CD4-positive, alpha-beta T cell (primary cell): ENCODE measurements at regions not wholly inside any gene's neighbourhood (a gene's known extent, or its start where the extent isn't known, plus 50 kb on each side); places are given as distances from the start of the nearest gene placed in this dataset.

Source experiments
- ATAC-seq: fragments of 200-7000 bp; cut with Tn5 transposase; one replicate; pipeline ENCODE4 v1.10.0; 2022; ENCODE audit warnings: mild to moderate bottlenecking; ENCODE audit not compliant: poor library complexity
- CTCF ChIA-PET: fragments of 350-600 bp; sonication (Branson Sonifier 250); formaldehyde crosslinking; loops from one replicate; lab custom pipeline; 2021; ENCODE audit warnings: antibody characterized with exemption, inconsistent platforms; lab: Charles Lee
- POLR2A ChIA-PET: fragments of 350-600 bp; sonication (Branson Sonifier 250); formaldehyde crosslinking; loops from one replicate; lab custom pipeline; 2021; ENCODE audit warnings: antibody characterized with exemption, inconsistent platforms; lab: Charles Lee
- DNase-seq, 14 experiments: peaks; one replicate each; pipeline ENCODE4 v3.0.0-alpha.2; 2013 to 2020; ENCODE audit warnings: mixed read lengths in 2 of 14
- H3K27ac ChIP-seq, 2 donors: one replicate each; pipeline versions ENCODE4 v1.5.1 to v1.7.0; 2013; ENCODE audit warnings: low read length in 2 of 2, low read depth in 1 of 2, mild to moderate bottlenecking in 1 of 2
- H3K27me3 ChIP-seq, 2 experiments: 1 replicate in 1 of 2; 2 replicates in 1 of 2; pipeline versions ENCODE4 v1.6.1 to v1.7.0; 2013; ENCODE audit warnings: low read length in 2 of 2, control low read depth in 1 of 2, mild to moderate bottlenecking in 1 of 2, moderate library complexity in 1 of 2; ENCODE audit not compliant: insufficient read depth in 2 of 2, control insufficient read depth in 1 of 2
- H3K36me3 ChIP-seq: one replicate; pipeline ENCODE4 v1.6.1; 2013; ENCODE audit warnings: low read length, control low read depth; ENCODE audit not compliant: insufficient read depth
- H3K4me1 ChIP-seq: one replicate; pipeline ENCODE4 v1.6.1; 2013; ENCODE audit warnings: low read length, control low read depth; ENCODE audit not compliant: insufficient read depth
- H3K4me3 ChIP-seq: one replicate; pipeline ENCODE4 v1.5.1; 2013; ENCODE audit warnings: mild to moderate bottlenecking, low read length, moderate library complexity
- H3K9me3 ChIP-seq, 2 experiments: 1 replicate in 1 of 2; 2 replicates in 1 of 2; pipeline versions ENCODE4 v1.6.1 to v1.7.0; 2013; ENCODE audit warnings: low read length in 2 of 2, mild to moderate bottlenecking in 2 of 2, control low read depth in 1 of 2, moderate library complexity in 1 of 2; ENCODE audit not compliant: control insufficient read depth in 1 of 2, insufficient read depth in 1 of 2
- H3K27ac Mint-ChIP-seq: one replicate; pipeline ENCODE4 v1.8.0; 2020; ENCODE audit warnings: mixed read lengths
- H3K27me3 Mint-ChIP-seq: one replicate; pipeline ENCODE4 v1.8.0; 2021; ENCODE audit warnings: mixed read lengths
- H3K36me3 Mint-ChIP-seq: one replicate; pipeline ENCODE4 v1.8.0; 2021; ENCODE audit warnings: low read depth, mixed read lengths
- H3K4me1 Mint-ChIP-seq: one replicate; pipeline ENCODE4 v1.8.0; 2021; ENCODE audit warnings: low read depth, mixed read lengths
- H3K4me3 Mint-ChIP-seq: one replicate; pipeline ENCODE4 v1.8.0; 2020; ENCODE audit warnings: mild to moderate bottlenecking, mixed read lengths
- H3K9me3 Mint-ChIP-seq: one replicate; pipeline ENCODE4 v1.8.0; 2020; ENCODE audit warnings: mixed read lengths
- intact Hi-C, 2 experiments: fragments of 100-400 bp; cut with DNase I in 1 of 2; cut with micrococcal nuclease in 1 of 2; formaldehyde crosslinking; loops; one replicate each; pipeline versions ENCODE4 v1.15.1 to v1.9.0; 2023 to 2025; cut with DNase I, micrococcal nuclease
- TF ChIP-seq, protein P1 (sequence below): fragments of 200-600 bp; IDR thresholded peaks from one replicate; pipeline ENCODE4 v1.8.0; 2022; ENCODE audit warnings: antibody characterized with exemption, mild to moderate bottlenecking

GRCh38 chrX:39826813-39827543 is 270.8 kb downstream of the BCOR start:
- no peak overlapping the region for H3K4me3 Mint-ChIP-seq
- no peaks in the 10 kb centered on the region for H3K9me3 ChIP-seq
- no peaks in the 10 kb centered on the region for H3K36me3 ChIP-seq
- DNase-seq (no peak), ATAC-seq (no peak)
- no peak overlapping the region for H3K27ac Mint-ChIP-seq
- H3K9me3 Mint-ChIP-seq: no peaks in the 10 kb centered on the region
- no peaks in the 10 kb centered on the region for H3K36me3 Mint-ChIP-seq
- POLR2A ChIA-PET: no interaction called here
- no peak overlapping the region for H3K27ac ChIP-seq
- no peaks in the 10 kb centered on the region for H3K27me3 ChIP-seq
- intact Hi-C loops: loop anchor here in 1 of 2 experiments (5.0 kb wide), 1 partner anchor 35 kb away; no protein-coding TSS in a partner anchor
- no peaks in the 10 kb centered on the region for H3K4me1 Mint-ChIP-seq
- H3K27me3 Mint-ChIP-seq: no peaks in the 10 kb centered on the region
- TF ChIP-seq, protein P1, sequence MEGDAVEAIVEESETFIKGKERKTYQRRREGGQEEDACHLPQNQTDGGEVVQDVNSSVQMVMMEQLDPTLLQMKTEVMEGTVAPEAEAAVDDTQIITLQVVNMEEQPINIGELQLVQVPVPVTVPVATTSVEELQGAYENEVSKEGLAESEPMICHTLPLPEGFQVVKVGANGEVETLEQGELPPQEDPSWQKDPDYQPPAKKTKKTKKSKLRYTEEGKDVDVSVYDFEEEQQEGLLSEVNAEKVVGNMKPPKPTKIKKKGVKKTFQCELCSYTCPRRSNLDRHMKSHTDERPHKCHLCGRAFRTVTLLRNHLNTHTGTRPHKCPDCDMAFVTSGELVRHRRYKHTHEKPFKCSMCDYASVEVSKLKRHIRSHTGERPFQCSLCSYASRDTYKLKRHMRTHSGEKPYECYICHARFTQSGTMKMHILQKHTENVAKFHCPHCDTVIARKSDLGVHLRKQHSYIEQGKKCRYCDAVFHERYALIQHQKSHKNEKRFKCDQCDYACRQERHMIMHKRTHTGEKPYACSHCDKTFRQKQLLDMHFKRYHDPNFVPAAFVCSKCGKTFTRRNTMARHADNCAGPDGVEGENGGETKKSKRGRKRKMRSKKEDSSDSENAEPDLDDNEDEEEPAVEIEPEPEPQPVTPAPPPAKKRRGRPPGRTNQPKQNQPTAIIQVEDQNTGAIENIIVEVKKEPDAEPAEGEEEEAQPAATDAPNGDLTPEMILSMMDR: no peak
- no peak overlapping the region for H3K4me3 ChIP-seq
- H3K4me1 ChIP-seq: no peaks in the 10 kb centered on the region
- CTCF ChIA-PET: no interaction called here

DNA sequence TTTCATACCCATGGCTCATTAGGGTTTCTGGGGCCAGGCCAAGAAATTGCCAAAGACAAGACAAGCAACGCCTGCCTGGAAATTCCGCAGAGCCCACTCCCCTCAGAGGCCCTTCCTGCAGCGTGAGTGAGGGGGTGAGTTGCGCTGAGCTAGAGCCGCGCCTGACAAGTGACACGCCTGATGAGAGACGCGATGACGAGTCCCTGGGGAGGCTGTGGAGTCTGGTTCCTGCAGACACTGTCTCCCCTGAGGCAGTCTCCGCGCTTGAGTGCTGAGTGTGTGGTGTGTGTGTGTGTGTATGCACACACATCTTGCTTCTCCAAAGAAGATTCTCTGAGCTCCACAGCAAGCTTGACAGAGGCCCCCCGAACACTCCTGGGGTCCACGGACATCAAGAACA is 269.8 kb downstream of the BCOR start:
- TF ChIP-seq, protein P1: no peak
- no peaks in the 10 kb centered on the region for H3K36me3 ChIP-seq
- POLR2A ChIA-PET: no interaction called here
- H3K4me1 ChIP-seq: no peaks in the 10 kb centered on the region
- no peaks in the 10 kb centered on the region for H3K36me3 Mint-ChIP-seq
- CTCF ChIA-PET: no interaction called here
- H3K27ac ChIP-seq: no peak overlapping the region
- no peak overlapping the region for H3K4me3 Mint-ChIP-seq
- no peaks in the 10 kb centered on the region for H3K9me3 Mint-ChIP-seq
- no peak overlapping the region for H3K27ac Mint-ChIP-seq
- ATAC-seq (no peak), DNase-seq (no peak)
- no peaks in the 10 kb centered on the region for H3K27me3 ChIP-seq
- H3K4me1 Mint-ChIP-seq: no peaks in the 10 kb centered on the region
- intact Hi-C loops: loop anchor here in 1 of 2 experiments (5.0 kb wide), 1 partner anchor 34 kb away; no protein-coding TSS in a partner anchor
- H3K4me3 ChIP-seq: no peak overlapping the region
- H3K9me3 ChIP-seq: no peaks in the 10 kb centered on the region
- H3K27me3 Mint-ChIP-seq: no peaks in the 10 kb centered on the region

GRCh38 chrX:39828971-39829370 is 268.8 kb downstream of the BCOR start:
- intact Hi-C loops: loop anchor here in 1 of 2 experiments (5.0 kb wide), 1 partner anchor 33 kb away; no protein-coding TSS in a partner anchor
- Histone ChIP-seq H3K4me3 (no peak overlapping the region), H3K9me3 (no peaks in the 10 kb centered on the region), H3K27ac (no peak overlapping the region), H3K27me3 (no peaks in the 10 kb centered on the region), H3K4me1 (no peaks in the 10 kb centered on the region), H3K36me3 (no peaks in the 10 kb centered on the region)
- no peak overlapping the region for H3K4me3 Mint-ChIP-seq
- ATAC-seq (no peak), DNase-seq (no peak)
- ChIA-PET CTCF (no interaction called here), POLR2A (no interaction called here)
- no peaks in the 10 kb centered on the region for H3K36me3 Mint-ChIP-seq
- H3K4me1 Mint-ChIP-seq: no peaks in the 10 kb centered on the region
- no peaks in the 10 kb centered on the region for H3K27me3 Mint-ChIP-seq
- H3K27ac Mint-ChIP-seq: no peak overlapping the region
- TF ChIP-seq, protein P1: no peak
- no peaks in the 10 kb centered on the region for H3K9me3 Mint-ChIP-seq
